OCI-LY3 (cell line): ENCODE measurements at regions not wholly inside any gene's neighbourhood (a gene's known extent, or its start where the extent isn't known, plus 50 kb on each side); places are given as distances from the start of the nearest gene placed in this dataset.

ENCODE experiments used
- EZH2phosphoT487 ChIP-seq: fragments of 200-600 bp; shearing (Covaris generic); IDR thresholded peaks from 2 replicates; pipeline ENCODE4 v1.6.1; 2018; ENCODE audit warnings: antibody characterized with exemption, mixed run types, low read depth
- TF ChIP-seq, protein P1 (sequence below): fragments of 200-600, 300-600 bp; sonication (generic); IDR thresholded peaks from 2 replicates; pipeline ENCODE4 v1.5.1; 2014; ENCODE audit warnings: antibody characterized with exemption, low read length, low read depth

DNA sequence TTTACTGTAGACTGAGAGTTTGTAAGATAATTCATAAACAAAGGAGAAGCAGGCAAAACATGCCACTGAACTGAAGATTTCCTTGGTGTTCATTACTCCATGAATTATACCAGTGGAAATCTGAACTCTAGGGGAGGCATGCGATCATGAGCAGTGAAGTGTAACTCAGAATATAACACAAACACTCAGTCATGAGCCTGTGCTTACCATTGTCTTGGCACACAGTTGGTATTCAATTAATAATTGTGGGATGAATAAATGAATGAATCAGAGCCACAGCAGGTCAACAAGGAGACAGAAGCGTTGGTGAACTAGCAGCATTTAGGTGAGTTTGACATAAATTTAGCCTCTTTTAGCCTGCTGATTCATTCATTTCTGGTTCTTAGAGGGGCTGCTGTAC is 263.5 kb upstream of the DKK2 start:
- TF ChIP-seq, protein P1, sequence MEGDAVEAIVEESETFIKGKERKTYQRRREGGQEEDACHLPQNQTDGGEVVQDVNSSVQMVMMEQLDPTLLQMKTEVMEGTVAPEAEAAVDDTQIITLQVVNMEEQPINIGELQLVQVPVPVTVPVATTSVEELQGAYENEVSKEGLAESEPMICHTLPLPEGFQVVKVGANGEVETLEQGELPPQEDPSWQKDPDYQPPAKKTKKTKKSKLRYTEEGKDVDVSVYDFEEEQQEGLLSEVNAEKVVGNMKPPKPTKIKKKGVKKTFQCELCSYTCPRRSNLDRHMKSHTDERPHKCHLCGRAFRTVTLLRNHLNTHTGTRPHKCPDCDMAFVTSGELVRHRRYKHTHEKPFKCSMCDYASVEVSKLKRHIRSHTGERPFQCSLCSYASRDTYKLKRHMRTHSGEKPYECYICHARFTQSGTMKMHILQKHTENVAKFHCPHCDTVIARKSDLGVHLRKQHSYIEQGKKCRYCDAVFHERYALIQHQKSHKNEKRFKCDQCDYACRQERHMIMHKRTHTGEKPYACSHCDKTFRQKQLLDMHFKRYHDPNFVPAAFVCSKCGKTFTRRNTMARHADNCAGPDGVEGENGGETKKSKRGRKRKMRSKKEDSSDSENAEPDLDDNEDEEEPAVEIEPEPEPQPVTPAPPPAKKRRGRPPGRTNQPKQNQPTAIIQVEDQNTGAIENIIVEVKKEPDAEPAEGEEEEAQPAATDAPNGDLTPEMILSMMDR, result no peak
- no peak for TF ChIP-seq EZH2phosphoT487
